ENCODE measurements at regions not wholly inside any gene's neighbourhood (a gene's known extent, or its start where the extent isn't known, plus 50 kb on each side); places are given as distances from the start of the nearest gene placed in this dataset.
"Not testable (repeated sequence)": the region's sequence is repeated elsewhere in the genome, so short reads cannot be mapped to it uniquely, and the experiment has no call there.

GRCh38 chr6:112513175-112513574, 166.0 kb downstream of the RFPL4B start:
- DNase-seq: no peak

GRCh38 chr6:112522587-112522986, 175.5 kb downstream of the RFPL4B start:
- DNase-seq: no peak

GRCh38 chr6:112524071-112524470, 176.9 kb downstream of the RFPL4B start:
- DNase-seq: no peak

GRCh38 chr6:112525749-112526148, 178.6 kb downstream of the RFPL4B start:
- DNase-seq: no peak

- DNase-seq: no peak
Observed at GRCh38 chr6:112526594-112526993, 179.5 kb downstream of the RFPL4B start.

- DNase-seq: not testable (repeated sequence)
Observed at GRCh38 chr6:112528306-112528705, 181.2 kb downstream of the RFPL4B start.

GRCh38 chr6:112535816-112536215, 188.7 kb downstream of the RFPL4B start:
- DNase-seq: no peak

GRCh38 chr6:112539355-112539754, 192.2 kb downstream of the RFPL4B start:
- DNase-seq: no peak

GRCh38 chr6:112541847-112542246, 194.7 kb downstream of the RFPL4B start:
- not testable (repeated sequence) for DNase-seq

GRCh38 chr6:112547321-112548085, 200.4 kb downstream of the RFPL4B start:
- not testable (repeated sequence) for DNase-seq

GRCh38 chr6:112549749-112550148, 202.6 kb downstream of the RFPL4B start:
- no peak for DNase-seq

GRCh38 chr6:112557435-112557834, 210.3 kb downstream of the RFPL4B start:
- no peak for DNase-seq

- no peak for DNase-seq
Observed at GRCh38 chr6:112557961-112558360, 210.8 kb downstream of the RFPL4B start.

GRCh38 chr6:112560651-112561050, 213.5 kb downstream of the RFPL4B start:
- no peak for DNase-seq

GRCh38 chr6:112562301-112563231, 215.4 kb downstream of the RFPL4B start:
- DNase-seq: no peak

GRCh38 chr6:112563368-112563767, 216.2 kb downstream of the RFPL4B start:
- no peak for DNase-seq

GRCh38 chr6:112568066-112568465, 220.9 kb downstream of the RFPL4B start:
- no peak for DNase-seq

- DNase-seq: no peak
Observed at GRCh38 chr6:112571488-112572270, 224.5 kb downstream of the RFPL4B start.

GRCh38 chr6:112574190-112574589, 227.1 kb downstream of the RFPL4B start:
- no peak for DNase-seq

- DNase-seq: no peak
Observed at GRCh38 chr6:112575309-112575834, 228.2 kb downstream of the RFPL4B start.

- DNase-seq: no peak
Observed at GRCh38 chr6:112576423-112576822, 229.3 kb downstream of the RFPL4B start.

- no peak for DNase-seq
Observed at GRCh38 chr6:112579601-112580000, 232.5 kb downstream of the RFPL4B start.
